Inferior parietal cortex (tissue), 1 donor: ENCODE measurements at regions not wholly inside any gene's neighbourhood (a gene's known extent, or its start where the extent isn't known, plus 50 kb on each side); places are given as distances from the start of the nearest gene placed in this dataset.

ENCODE experiments used
- DNase-seq: peaks from one replicate; pipeline ENCODE4 v3.0.0-alpha.2; 2016; ENCODE audit errors: extremely low spot score

- no peak for DNase-seq
Observed at GRCh38 chr22:47609653-47610052, 847.2 kb downstream of the TBC1D22A start.

- no peak for DNase-seq
Observed at GRCh38 chr22:47608421-47608820, 846.0 kb downstream of the TBC1D22A start.

GRCh38 chr22:47607486-47607885, 845.0 kb downstream of the TBC1D22A start:
- DNase-seq: no peak

- DNase-seq: no peak
Observed at GRCh38 chr22:47606426-47606825, 844.0 kb downstream of the TBC1D22A start.

GRCh38 chr22:47605886-47606285, 843.4 kb downstream of the TBC1D22A start:
- no peak for DNase-seq

- DNase-seq: no peak
Observed at GRCh38 chr22:47605441-47605840, 843.0 kb downstream of the TBC1D22A start.

GRCh38 chr22:47604563-47604962, 842.1 kb downstream of the TBC1D22A start:
- no peak for DNase-seq

- DNase-seq: no peak
Observed at GRCh38 chr22:47602732-47603131, 840.3 kb downstream of the TBC1D22A start.

- DNase-seq: no peak
Observed at GRCh38 chr22:47601666-47602065, 839.2 kb downstream of the TBC1D22A start.

GRCh38 chr22:47600791-47601625, 838.6 kb downstream of the TBC1D22A start:
- no peak for DNase-seq

- DNase-seq: no peak
Observed at GRCh38 chr22:47600281-47600680, 837.8 kb downstream of the TBC1D22A start.

- DNase-seq: no peak
Observed at GRCh38 chr22:47599753-47600152, 837.3 kb downstream of the TBC1D22A start.

GRCh38 chr22:47598864-47599263, 836.4 kb downstream of the TBC1D22A start:
- no peak for DNase-seq

- no peak for DNase-seq
Observed at GRCh38 chr22:47597041-47597440, 834.6 kb downstream of the TBC1D22A start.

GRCh38 chr22:47596176-47596690, 833.8 kb downstream of the TBC1D22A start:
- no peak for DNase-seq

GRCh38 chr22:47594836-47595521, 832.5 kb downstream of the TBC1D22A start:
- no peak for DNase-seq

- DNase-seq: no peak
Observed at GRCh38 chr22:47593911-47594311, 831.5 kb downstream of the TBC1D22A start.

GRCh38 chr22:47593291-47593690, 830.8 kb downstream of the TBC1D22A start:
- no peak for DNase-seq

GRCh38 chr22:47592791-47593190, 830.3 kb downstream of the TBC1D22A start:
- no peak for DNase-seq

GRCh38 chr22:47591709-47592108, 829.3 kb downstream of the TBC1D22A start:
- DNase-seq: no peak

- no peak for DNase-seq
Observed at GRCh38 chr22:47591016-47591415, 828.6 kb downstream of the TBC1D22A start.

- no peak for DNase-seq
Observed at GRCh38 chr22:47589271-47590250, 827.1 kb downstream of the TBC1D22A start.
